GM06990 (cell line): ENCODE measurements at regions not wholly inside any gene's neighbourhood (a gene's known extent, or its start where the extent isn't known, plus 50 kb on each side); places are given as distances from the start of the nearest gene placed in this dataset.

Source experiments
- DNase-seq: peaks from one replicate; pipeline ENCODE4 v3.0.0-alpha.2; 2011; ENCODE audit not compliant: insufficient read length; ENCODE audit errors: extremely low read depth
- H3K27me3 ChIP-seq: replicated peaks from 2 replicates; pipeline ENCODE4 v1.6.0; 2011; ENCODE audit warnings: low read length; ENCODE audit not compliant: control insufficient read depth, insufficient read depth
- H3K36me3 ChIP-seq: 2 replicates; pipeline ENCODE4 v1.5.1; 2011; ENCODE audit warnings: low read length; ENCODE audit not compliant: control insufficient read depth, insufficient read depth
- H3K4me3 ChIP-seq: replicated peaks from 2 replicates; pipeline ENCODE4 v1.5.1; 2011; ENCODE audit warnings: low read depth, mild to moderate bottlenecking, control low read depth, low read length
- CTCF ChIP-seq: IDR thresholded peaks from 2 replicates; pipeline ENCODE4 v1.5.1; 2011; ENCODE audit warnings: low read length, control low read depth, mild to moderate bottlenecking, inconsistent platforms; ENCODE audit not compliant: insufficient read depth, poor library complexity, severe bottlenecking

GRCh38 chr21:24894324-24894723 is 713.0 kb downstream of the MRPL39 start:
- H3K4me3 ChIP-seq: no peak overlapping the region
- no peak for TF ChIP-seq CTCF
- H3K36me3 ChIP-seq: no peaks in the 10 kb centered on the region
- H3K27me3 ChIP-seq: no peaks in the 10 kb centered on the region
- no peak for DNase-seq

- Histone ChIP-seq H3K4me3 (no peak overlapping the region), H3K36me3 (no peaks in the 10 kb centered on the region), H3K27me3 (no peaks in the 10 kb centered on the region)
- no peak for TF ChIP-seq CTCF
- no peak for DNase-seq
Observed at GRCh38 chr21:24890021-24890420, 717.3 kb downstream of the MRPL39 start.

GRCh38 chr21:24881506-24881905 is 725.8 kb downstream of the MRPL39 start:
- DNase-seq: no peak
- Histone ChIP-seq H3K4me3 (no peak overlapping the region), H3K27me3 (no peaks in the 10 kb centered on the region), H3K36me3 (no peaks in the 10 kb centered on the region)
- TF ChIP-seq CTCF: no peak

- H3K36me3 ChIP-seq: no peaks in the 10 kb centered on the region
- no peak for DNase-seq
- no peak for TF ChIP-seq CTCF
- H3K4me3 ChIP-seq: no peak overlapping the region
- no peaks in the 10 kb centered on the region for H3K27me3 ChIP-seq
Observed at GRCh38 chr21:24870633-24871032, 736.6 kb downstream of the MRPL39 start.

- no peaks in the 10 kb centered on the region for H3K36me3 ChIP-seq
- H3K27me3 ChIP-seq: no peaks in the 10 kb centered on the region
- no peak for TF ChIP-seq CTCF
- no peak overlapping the region for H3K4me3 ChIP-seq
- DNase-seq: no peak
Observed at GRCh38 chr21:24869862-24870261, 737.4 kb downstream of the MRPL39 start.

GRCh38 chr21:24868117-24868516 is 739.2 kb downstream of the MRPL39 start:
- H3K4me3 ChIP-seq: no peak overlapping the region
- DNase-seq: no peak
- no peaks in the 10 kb centered on the region for H3K27me3 ChIP-seq
- no peaks in the 10 kb centered on the region for H3K36me3 ChIP-seq
- TF ChIP-seq CTCF: no peak
